Transverse colon (tissue), 4 donors: ENCODE measurements at regions not wholly inside any gene's neighbourhood (a gene's known extent, or its start where the extent isn't known, plus 50 kb on each side); places are given as distances from the start of the nearest gene placed in this dataset.

ENCODE experiments used
- DNase-seq: peaks from one replicate; pipeline ENCODE4 v3.0.0-alpha.2; 2019
- H3K27ac ChIP-seq, 4 donors: fragments of 200-600 bp; sonication (generic); 2 replicates each; pipeline ENCODE4 v1.5.1; 2016 to 2018; ENCODE audit warnings: inconsistent platforms in 4 of 4
- H3K27me3 ChIP-seq: fragments of 200-600 bp; sonication (generic); 2 replicates; pipeline ENCODE4 v1.5.1; 2017; ENCODE audit warnings: inconsistent platforms
- H3K36me3 ChIP-seq, 4 donors: fragments of 200-600 bp; sonication (generic); 2 replicates each; pipeline ENCODE4 v1.5.1; 2017 to 2019; ENCODE audit warnings: inconsistent platforms in 4 of 4
- H3K4me1 ChIP-seq, 4 donors: fragments of 200-600 bp; sonication (generic); 2 replicates each; pipeline ENCODE4 v1.5.1; 2017 to 2020; ENCODE audit warnings: inconsistent platforms in 4 of 4
- H3K4me3 ChIP-seq, 4 donors: fragments of 200-600 bp; sonication (generic); 1 replicate in 1 of 4; 2 replicates in 3 of 4; pipeline versions ENCODE4 v1.5.1 to v1.6.1; 2017 to 2019; ENCODE audit warnings: inconsistent platforms in 4 of 4
- H3K9me3 ChIP-seq, 2 donors: fragments of 200-600 bp; sonication (generic); 2 replicates each; pipeline ENCODE4 v1.5.1; 2017 to 2019; ENCODE audit warnings: inconsistent platforms in 2 of 2
- EP300 ChIP-seq: sonication (generic); formaldehyde crosslinking; IDR thresholded peaks from one replicate; pipeline ENCODE4 v1.6.1; 2017; ENCODE audit warnings: antibody characterized with exemption, low read depth
- POLR2A ChIP-seq: fragments of 450-650 bp; IDR thresholded peaks from one replicate; pipeline ENCODE4 v1.6.1; 2016; ENCODE audit warnings: antibody characterized with exemption, mild to moderate bottlenecking, moderate library complexity
- POLR2AphosphoS5 ChIP-seq, 3 donors: sonication (generic); formaldehyde crosslinking; IDR thresholded peaks; one replicate each; pipeline ENCODE4 v1.6.1; 2016; ENCODE audit warnings: antibody characterized with exemption in 3 of 3
- WGBS, 2 donors: methylation state at CpG; one replicate each; pipeline ENCODE4 v1.1.5; 2018; ENCODE audit warnings: low coverage in 1 of 2; 5-methylcytosine and 5-hydroxymethylcytosine counted together
- in situ Hi-C, 4 donors: fragments of 200-750 bp; cut with MboI; loops; one replicate each; pipeline versions ENCODE4 v1.15.0 to v1.15.1; 2017; ENCODE audit warnings: low sequenced_read_pairs in 3 of 4, low pct_ligation_motif_present in 1 of 4, low pct_unique_long_range_greater_than_20kb in 1 of 4
- intact Hi-C: fragments of 100-400 bp; cut with DNase I; formaldehyde crosslinking; loops from one replicate; pipeline ENCODE4 v1.15.1; 2023; ENCODE audit warnings: low total_unique reads
- TF ChIP-seq, protein P1 (sequence below), 5 experiments: fragments of 200-600 bp in 3 of 5; fragments of 450-650 bp in 2 of 5; sonication (generic) in 3 of 5; IDR thresholded peaks; 1 replicate in 2 of 5; 2 replicates in 3 of 5; pipeline ENCODE4 v1.5.1; 2016 to 2017; ENCODE audit warnings: antibody characterized with exemption in 5 of 5, inconsistent platforms in 3 of 5, mild to moderate bottlenecking in 2 of 5, moderate library complexity in 1 of 5

DNA sequence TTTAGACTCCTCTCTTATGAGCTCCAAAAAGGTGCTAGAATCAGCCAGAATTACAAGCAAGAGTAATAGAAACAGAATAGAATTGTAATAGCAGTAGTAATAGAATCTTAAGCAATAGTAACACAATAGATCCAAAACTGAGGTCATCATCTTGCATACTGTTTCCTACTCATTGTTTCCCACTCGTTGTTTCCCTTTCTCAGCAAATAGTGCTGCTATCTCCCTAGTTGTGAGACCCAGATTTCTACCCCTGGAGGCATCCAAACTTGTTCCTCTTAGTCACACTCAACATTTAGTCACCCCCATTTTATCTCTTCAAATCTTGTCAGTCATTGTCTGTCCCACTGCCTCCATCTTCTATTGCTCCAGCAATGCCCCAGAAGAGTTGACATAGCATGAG lies 356.9 kb upstream of the MARCKS start:
- Histone ChIP-seq H3K27me3 (no peaks in the 10 kb centered on the region), H3K4me1 (no peaks in the 10 kb centered on the region), H3K36me3 (no peaks in the 10 kb centered on the region), H3K27ac (no peak overlapping the region), H3K4me3 (no peak overlapping the region), H3K9me3 (no peaks in the 10 kb centered on the region)
- in situ Hi-C loops = no loop called here
- intact Hi-C loops = no loop called here
- no peak for DNase-seq
- WGBS, 2 donors = 33 to 61% methylated on average over 1 of the region's 1 CpG
- no peak for TF ChIP-seq EP300
- no peak for TF ChIP-seq POLR2A

DNA sequence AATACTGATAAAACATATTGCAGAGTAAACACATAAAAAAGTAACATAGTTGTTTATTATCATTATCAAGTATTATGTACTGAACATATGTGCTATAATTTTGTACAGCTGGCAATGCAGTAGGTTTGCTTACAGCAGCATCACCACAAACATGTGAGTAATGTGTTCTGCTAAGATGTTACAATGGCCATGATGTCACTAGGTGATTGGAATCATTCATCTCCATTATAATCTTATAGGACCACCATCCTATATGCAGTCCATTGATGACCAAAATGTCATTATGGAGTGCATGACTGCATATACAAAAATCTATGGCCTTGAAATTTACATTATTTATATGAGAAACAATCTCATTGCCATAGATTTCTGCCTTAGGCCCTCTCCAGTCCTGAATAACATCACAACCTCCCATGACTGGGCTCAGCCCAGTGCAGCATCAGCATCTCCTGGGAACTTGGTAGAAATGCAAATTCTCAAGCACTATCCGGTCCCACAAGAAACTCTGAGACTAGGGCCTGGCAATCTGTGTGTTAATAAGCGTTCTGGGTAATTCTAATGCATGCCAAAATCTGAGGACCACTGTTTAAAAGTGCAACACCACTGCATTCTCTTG lies 352.0 kb upstream of the MARCKS start:
- H3K27ac ChIP-seq = no peak overlapping the region
- H3K36me3 ChIP-seq = no peaks in the 10 kb centered on the region
- DNase-seq = no peak
- no peak overlapping the region for H3K4me3 ChIP-seq
- in situ Hi-C loops = no loop called here
- no peaks in the 10 kb centered on the region for H3K4me1 ChIP-seq
- H3K9me3 ChIP-seq = no peaks in the 10 kb centered on the region
- WGBS, 2 donors = 100% methylated on average over 2 of the region's 2 CpGs; no CpG with 5 or more reads in 1 of the 2 donors
- H3K27me3 ChIP-seq = no peaks in the 10 kb centered on the region
- TF ChIP-seq, protein P1, sequence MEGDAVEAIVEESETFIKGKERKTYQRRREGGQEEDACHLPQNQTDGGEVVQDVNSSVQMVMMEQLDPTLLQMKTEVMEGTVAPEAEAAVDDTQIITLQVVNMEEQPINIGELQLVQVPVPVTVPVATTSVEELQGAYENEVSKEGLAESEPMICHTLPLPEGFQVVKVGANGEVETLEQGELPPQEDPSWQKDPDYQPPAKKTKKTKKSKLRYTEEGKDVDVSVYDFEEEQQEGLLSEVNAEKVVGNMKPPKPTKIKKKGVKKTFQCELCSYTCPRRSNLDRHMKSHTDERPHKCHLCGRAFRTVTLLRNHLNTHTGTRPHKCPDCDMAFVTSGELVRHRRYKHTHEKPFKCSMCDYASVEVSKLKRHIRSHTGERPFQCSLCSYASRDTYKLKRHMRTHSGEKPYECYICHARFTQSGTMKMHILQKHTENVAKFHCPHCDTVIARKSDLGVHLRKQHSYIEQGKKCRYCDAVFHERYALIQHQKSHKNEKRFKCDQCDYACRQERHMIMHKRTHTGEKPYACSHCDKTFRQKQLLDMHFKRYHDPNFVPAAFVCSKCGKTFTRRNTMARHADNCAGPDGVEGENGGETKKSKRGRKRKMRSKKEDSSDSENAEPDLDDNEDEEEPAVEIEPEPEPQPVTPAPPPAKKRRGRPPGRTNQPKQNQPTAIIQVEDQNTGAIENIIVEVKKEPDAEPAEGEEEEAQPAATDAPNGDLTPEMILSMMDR (IDR thresholded peaks at IDR 0.05) = no peak
- intact Hi-C loops = no loop called here

DNA sequence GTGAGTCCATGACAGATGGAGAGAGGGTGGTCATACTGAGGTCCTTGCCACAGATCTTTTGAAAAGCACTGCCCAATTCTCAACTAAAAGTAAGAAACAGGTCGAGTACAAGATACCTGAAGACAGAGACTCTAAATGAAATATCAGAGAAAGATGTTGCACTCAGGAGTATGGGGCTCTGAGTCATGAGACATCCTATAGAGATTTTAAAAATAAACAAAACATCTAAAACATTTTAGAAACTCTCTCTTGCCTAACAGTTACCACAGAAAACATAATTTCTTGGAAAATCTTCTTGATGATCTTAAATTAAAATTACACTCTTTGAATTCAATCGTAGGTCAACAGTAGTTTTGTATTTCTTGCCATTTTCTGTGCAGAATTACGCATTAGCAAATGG lies 348.9 kb upstream of the MARCKS start:
- 77 to 85% methylated on average over 3 of the region's 3 CpGs for WGBS, 2 donors
- in situ Hi-C loops = no loop called here
- no peaks in the 10 kb centered on the region for H3K9me3 ChIP-seq

DNA sequence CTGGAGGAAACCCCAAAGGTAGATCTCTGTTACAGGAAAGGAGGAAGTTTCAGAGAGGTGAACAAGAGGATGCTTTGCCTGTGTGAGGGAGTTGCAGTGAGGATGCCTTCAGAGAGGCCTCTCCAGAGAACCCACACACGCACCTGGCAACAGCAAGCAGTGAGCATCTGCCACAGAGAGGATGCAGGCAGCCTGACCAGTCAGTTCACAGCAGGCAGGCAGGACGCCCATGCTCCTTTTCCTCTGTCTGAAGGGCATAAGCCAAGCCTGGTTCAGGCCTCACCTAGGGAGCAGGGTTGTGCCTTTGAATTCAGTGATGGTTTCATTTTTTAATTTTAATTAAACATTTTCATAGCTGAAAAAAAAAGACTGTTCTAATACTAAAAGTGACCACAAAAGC lies 346.0 kb upstream of the MARCKS start:
- no peaks in the 10 kb centered on the region for H3K4me1 ChIP-seq
- no peak overlapping the region for H3K4me3 ChIP-seq
- TF ChIP-seq EP300 (no peak), POLR2AphosphoS5 (IDR thresholded peaks at IDR 0.05) (no peak), POLR2A (no peak)
- TF ChIP-seq, protein P1 (IDR thresholded peaks at IDR 0.05) = no peak
- 82% methylated on average over 2 of the region's 2 CpGs; no CpG with 5 or more reads in 1 of the 2 donors for WGBS, 2 donors
- DNase-seq = no peak
- H3K27ac ChIP-seq = no peak overlapping the region
- intact Hi-C loops (no loop called here), in situ Hi-C loops (no loop called here)
- no peaks in the 10 kb centered on the region for H3K36me3 ChIP-seq
- H3K27me3 ChIP-seq = no peaks in the 10 kb centered on the region
- no peaks in the 10 kb centered on the region for H3K9me3 ChIP-seq

More for the DNA sequence above, 348.9 kb upstream of the MARCKS start:
- H3K4me1 ChIP-seq = no peaks in the 10 kb centered on the region
- intact Hi-C loops = no loop called here
- no peaks in the 10 kb centered on the region for H3K27me3 ChIP-seq
- no peak overlapping the region for H3K4me3 ChIP-seq
- H3K27ac ChIP-seq = no peak overlapping the region
- no peak for DNase-seq
- H3K36me3 ChIP-seq = no peaks in the 10 kb centered on the region
- TF ChIP-seq POLR2AphosphoS5 (IDR thresholded peaks at IDR 0.05) (no peak), POLR2A (no peak), EP300 (no peak)
- TF ChIP-seq, protein P1 (IDR thresholded peaks at IDR 0.05) = no peak

DNA sequence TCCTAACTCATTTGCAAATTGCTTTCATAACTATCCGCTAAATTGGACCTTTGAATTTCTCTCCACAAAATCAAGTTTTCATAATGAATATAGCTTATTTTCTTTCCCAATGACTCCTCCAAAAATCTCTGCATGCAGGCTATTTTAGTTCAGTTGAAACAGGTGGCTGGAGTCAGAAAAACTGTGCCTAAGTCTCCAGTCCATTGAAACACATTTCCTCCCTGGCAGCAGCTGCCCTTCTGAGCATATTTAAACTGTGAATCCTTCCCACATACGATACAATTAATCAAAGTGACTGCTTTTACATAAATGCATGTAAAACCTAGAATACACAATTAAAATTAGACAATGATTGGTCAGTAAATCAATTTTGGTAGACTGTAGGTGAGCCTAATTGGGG lies 344.6 kb upstream of the MARCKS start:
- 86 to 87% methylated on average over 2 of the region's 2 CpGs for WGBS, 2 donors
- DNase-seq = no peak
- Histone ChIP-seq H3K36me3 (no peaks in the 10 kb centered on the region), H3K27ac (no peak overlapping the region), H3K4me1 (no peaks in the 10 kb centered on the region), H3K9me3 (no peaks in the 10 kb centered on the region), H3K27me3 (no peaks in the 10 kb centered on the region), H3K4me3 (no peak overlapping the region)
- intact Hi-C loops = no loop called here
- TF ChIP-seq POLR2A = no peak
- TF ChIP-seq, protein P1 (IDR thresholded peaks at IDR 0.05) = no peak
- no peak for TF ChIP-seq EP300
- TF ChIP-seq POLR2AphosphoS5 (IDR thresholded peaks at IDR 0.05) = no peak
- in situ Hi-C loops = no loop called here
